ENCODE measurements at regions not wholly inside any gene's neighbourhood (a gene's known extent, or its start where the extent isn't known, plus 50 kb on each side); places are given as distances from the start of the nearest gene placed in this dataset.

- TF ChIP-seq CHD2 (IDR thresholded peaks at IDR 0.05; ENCODE audit: low read length) = no peak
Observed at GRCh38 chr13:56317841-56318240, 822.9 kb upstream of the PRR20A start (continued).

- Histone ChIP-seq H2BK5ac (ENCODE audit: low read depth, low read length) (no peak overlapping the region), H4K91ac (replicated peaks; ENCODE audit: insufficient read length, low read length) (no peak overlapping the region), H3K56ac (replicated peaks; ENCODE audit: insufficient read length, low read depth, low read length) (no peak overlapping the region), H3K4ac (replicated peaks; ENCODE audit: insufficient read length, low read depth, low read length) (no peak overlapping the region), H2BK12ac (ENCODE audit: low read depth, low read length) (no peak overlapping the region), H2AK5ac (ENCODE audit: low read depth, low read length) (no peak overlapping the region), H4K5ac (ENCODE audit: insufficient read length, low read depth, low read length) (no peak overlapping the region), H2AFZ (ENCODE audit: low read length) (no peak overlapping the region), H3K18ac (ENCODE audit: extremely low read depth, low read length) (no peak overlapping the region), H3K36me3 (ENCODE audit: control insufficient read depth in 2 of 4, insufficient read depth in 4 of 4, low read length in 3 of 4) (no peaks in the 10 kb centered on the region), H3K27me3 (replicated peaks in 1 of 4; ENCODE audit: control insufficient read depth in 3 of 4, extremely low read depth in 1 of 4, insufficient read depth in 3 of 4, low read length in 3 of 4) (no peaks in the 10 kb centered on the region), H3K4me3 (ENCODE audit: extremely low read depth in 1 of 4, insufficient read depth in 2 of 4, low read depth in 3 of 4, low read length in 4 of 4) (no peak overlapping the region), H2BK120ac (replicated peaks; ENCODE audit: low read depth, low read length) (no peak overlapping the region), H3K23me2 (ENCODE audit: low read depth, low read length) (no peaks in the 10 kb centered on the region; the same call in 1 of the 2 replicates), H3K14ac (ENCODE audit: insufficient read length) (no peak overlapping the region), H3K4me1 (replicated peaks in 1 of 4; ENCODE audit: control insufficient read depth in 3 of 4, insufficient read depth in 4 of 4, low read length in 3 of 4) (no peaks in the 10 kb centered on the region), H2BK15ac (ENCODE audit: low read length) (no peak overlapping the region), H4K8ac (ENCODE audit: extremely low read depth, insufficient read depth, low read length) (no peak overlapping the region), H2BK20ac (ENCODE audit: low read length) (no peak overlapping the region), H3K79me1 (ENCODE audit: low read depth, low read length) (no peaks in the 10 kb centered on the region), H3K4me2 (ENCODE audit: insufficient read depth in 1 of 2, low read depth in 2 of 2, low read length in 2 of 2) (no peak overlapping the region), H3K79me2 (ENCODE audit: control insufficient read depth in 1 of 2, insufficient read depth in 2 of 2, low read length in 2 of 2) (no peaks in the 10 kb centered on the region), H4K20me1 (replicated peaks in 1 of 2; ENCODE audit: control insufficient read depth in 1 of 2, insufficient read depth in 2 of 2, low read length in 2 of 2) (no peaks in the 10 kb centered on the region), H3K23ac (ENCODE audit: insufficient read length) (no peak overlapping the region), H3K9me3 (ENCODE audit: insufficient read depth in 2 of 2, low read depth in 1 of 2, low read length in 1 of 2) (no peaks in the 10 kb centered on the region), H3K9ac (replicated peaks in 1 of 4; ENCODE audit: extremely low read depth in 1 of 4, low read depth in 3 of 4, low read length in 3 of 4) (no peak overlapping the region), H3K27ac (ENCODE audit: low read depth, low read length) (no peak overlapping the region)
- FAIRE-seq (no peak), DNase-seq (ENCODE audit: low read depth in 1 of 2, low spot score in 2 of 2) (no peak)
- ChIA-PET CTCF (ENCODE audit: partially characterized antibody) (interaction anchor here (0.6 kb wide), 1 partner anchor 668 kb away, joined by 3 read pairs; no protein-coding TSS in a partner anchor), POLR2A (ENCODE audit: partially characterized antibody) (no interaction called here)
- TF ChIP-seq TCF12 (IDR thresholded peaks at IDR 0.05; ENCODE audit: low read depth, low read length) (no peak), ASH2L (IDR thresholded peaks at IDR 0.05; ENCODE audit: low read length) (no peak), ZNF274 (IDR thresholded peaks at IDR 0.05; ENCODE audit: borderline replicate concordance, extremely low read depth, low read length) (no peak), CTCF (IDR thresholded peaks at IDR 0.05; ENCODE audit: control extremely low read depth in 1 of 3, insufficient read depth in 1 of 3, low read depth in 1 of 3, low read length in 3 of 3) (no peak), YY1 (IDR thresholded peaks at IDR 0.05; ENCODE audit: low read depth, low read length) (no peak), TAF1 (IDR thresholded peaks at IDR 0.05; ENCODE audit: low read depth, low read length) (no peak), EGR1 (IDR thresholded peaks at IDR 0.05; ENCODE audit: borderline replicate concordance, low read depth, low read length) (no peak), RAD21 (IDR thresholded peaks at IDR 0.05 in 1 of 2, conservative IDR thresholded peaks at IDR 0.05 in 1 of 2; ENCODE audit: low read depth in 2 of 2, low read length in 2 of 2) (no peak), PHF8 (conservative IDR thresholded peaks at IDR 0.05; ENCODE audit: low read depth, low read length) (no peak), SAP30 (IDR thresholded peaks at IDR 0.05; ENCODE audit: insufficient read depth, insufficient replicate concordance, low read length) (no peak), CHD1 (IDR thresholded peaks at IDR 0.05; ENCODE audit: low read depth, low read length) (no peak)
Observed at GRCh38 chr13:56332671-56333070, 808.0 kb upstream of the PRR20A start.

All from H1 (cell line).